ENCODE measurements at regions not wholly inside any gene's neighbourhood (a gene's known extent, or its start where the extent isn't known, plus 50 kb on each side); places are given as distances from the start of the nearest gene placed in this dataset.

- TF ChIP-seq ZFX (IDR thresholded peaks at IDR 0.05) = no peak
- TF ChIP-seq CTCF (conservative IDR thresholded peaks at IDR 0.05) = no peak
- H3K27ac ChIP-seq = no peak overlapping the region
These were observed 86.3 kb upstream of the MBOAT2 start for GRCh38 chr2:9089831-9090230.

DNA sequence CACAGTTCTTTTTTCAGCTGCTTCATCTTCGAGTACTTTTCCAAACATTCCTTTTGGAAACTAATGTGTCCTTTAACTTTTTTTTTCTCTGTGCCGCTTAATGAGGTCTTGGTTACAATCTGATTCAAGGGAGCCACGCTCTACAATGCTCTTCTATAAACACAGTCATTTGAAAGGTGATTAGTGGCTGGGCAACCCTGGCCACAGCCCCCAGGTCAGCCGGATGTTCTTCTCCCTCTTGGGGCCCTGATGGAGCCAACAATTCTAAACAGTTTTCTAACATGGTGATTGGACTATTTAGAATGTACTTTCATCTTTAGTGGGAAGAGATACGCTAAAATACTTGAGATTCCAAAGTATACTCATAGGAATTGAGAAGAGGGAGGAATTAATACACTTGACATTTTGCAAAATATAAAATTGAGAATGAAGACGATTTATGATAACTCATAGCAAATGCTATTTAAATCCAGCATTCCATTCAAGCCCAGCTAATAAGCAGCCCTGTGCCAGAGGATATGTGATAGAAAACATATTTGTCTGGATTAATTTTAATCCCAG is 83.7 kb upstream of the MBOAT2 start:
- no peak overlapping the region for H3K27ac ChIP-seq
- TF ChIP-seq ZFX (IDR thresholded peaks at IDR 0.05) (no peak), CTCF (conservative IDR thresholded peaks at IDR 0.05) (no peak)

DNA sequence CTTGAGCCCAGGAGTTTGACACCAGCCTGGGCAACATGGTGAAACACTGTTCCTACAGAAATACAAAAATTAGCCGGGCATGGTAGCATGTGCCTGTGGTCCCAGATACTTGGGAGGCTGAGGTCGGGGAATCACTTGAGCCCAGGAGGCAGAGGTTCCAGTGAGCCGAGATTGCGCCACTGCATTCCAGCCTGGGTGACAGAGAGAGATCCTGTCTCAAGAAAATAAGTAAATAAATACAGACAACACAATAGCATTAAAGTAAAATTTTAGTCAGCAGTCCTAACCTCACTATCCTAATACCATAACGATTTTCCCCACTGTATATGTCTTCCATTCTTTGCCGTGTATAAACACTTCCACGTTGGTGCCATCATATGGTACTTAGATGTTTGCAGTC is 83.0 kb upstream of the MBOAT2 start:
- H3K27ac ChIP-seq = no peak overlapping the region
- TF ChIP-seq ZFX (IDR thresholded peaks at IDR 0.05) (no peak), CTCF (conservative IDR thresholded peaks at IDR 0.05) (no peak)

DNA sequence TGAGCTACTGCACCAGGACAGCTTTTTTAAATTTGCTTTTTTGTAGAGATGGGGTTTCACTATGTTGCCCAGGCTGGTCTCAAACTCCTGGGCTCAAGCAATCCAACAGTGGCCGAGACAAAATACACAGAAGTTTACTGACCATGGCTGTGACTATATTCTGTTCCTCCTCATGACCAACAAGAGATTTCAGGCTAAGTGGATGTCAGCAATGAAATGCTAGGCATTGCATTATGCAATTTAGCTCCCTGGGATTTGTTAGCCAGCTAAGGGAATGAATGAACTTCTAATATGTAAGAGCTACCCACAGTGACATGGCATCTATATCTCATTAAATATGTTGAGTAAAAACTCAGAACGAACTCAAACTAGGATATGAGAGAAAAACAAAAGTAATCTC is 81.9 kb upstream of the MBOAT2 start:
- no peak overlapping the region for H3K27ac ChIP-seq
- no peak for TF ChIP-seq ZFX (IDR thresholded peaks at IDR 0.05)
- no peak for TF ChIP-seq CTCF (conservative IDR thresholded peaks at IDR 0.05)

GRCh38 chr2:9083287-9083686 is 79.8 kb upstream of the MBOAT2 start:
- TF ChIP-seq CTCF (conservative IDR thresholded peaks at IDR 0.05) = no peak
- TF ChIP-seq ZFX (IDR thresholded peaks at IDR 0.05) = no peak

DNA sequence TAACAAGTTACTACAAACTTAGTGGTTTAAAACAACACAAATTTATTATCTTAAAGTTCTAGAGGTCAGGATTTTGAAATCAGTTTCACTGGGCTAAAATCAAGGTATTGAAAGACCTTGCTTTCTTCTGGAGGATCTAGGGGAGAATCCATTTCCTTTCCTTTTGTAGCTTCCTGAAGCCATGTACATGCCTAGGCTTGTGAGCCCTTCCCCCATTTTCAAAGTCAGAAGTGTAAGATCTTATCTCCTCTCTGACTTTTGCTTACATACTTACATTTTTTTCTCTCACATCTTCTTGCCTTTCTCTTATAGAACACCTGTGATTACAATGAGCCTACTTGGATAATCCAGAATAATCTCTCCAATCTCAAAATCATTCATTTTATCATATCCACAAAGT is 78.7 kb upstream of the MBOAT2 start:
- TF ChIP-seq CTCF (conservative IDR thresholded peaks at IDR 0.05) = no peak
- no peak for TF ChIP-seq ZFX (IDR thresholded peaks at IDR 0.05)
- H3K27ac ChIP-seq = no peak overlapping the region

More at GRCh38 chr2:9083287-9083686, 79.8 kb upstream of the MBOAT2 start:
- no peak overlapping the region for H3K27ac ChIP-seq

- no peak overlapping the region for H3K27ac ChIP-seq
- no peak for TF ChIP-seq ZFX (IDR thresholded peaks at IDR 0.05)
- no peak for TF ChIP-seq CTCF (conservative IDR thresholded peaks at IDR 0.05)
These were observed 78.3 kb upstream of the MBOAT2 start for GRCh38 chr2:9081750-9082149.

Data from C4-2B (cell line).